Upper lobe of left lung (tissue), 4 donors: ENCODE measurements at regions not wholly inside any gene's neighbourhood (a gene's known extent, or its start where the extent isn't known, plus 50 kb on each side); places are given as distances from the start of the nearest gene placed in this dataset.

Experiments used
- EP300 ChIP-seq, 4 donors: sonication (generic); formaldehyde crosslinking; IDR thresholded peaks; one replicate each; pipeline ENCODE4 v1.5.1; 2017; ENCODE audit warnings: antibody characterized with exemption in 4 of 4, control low read depth in 2 of 4
- POLR2A ChIP-seq, 4 donors: fragments of 450-650 bp; IDR thresholded peaks; one replicate each; pipeline ENCODE4 v1.5.1; 2016 to 2017; ENCODE audit warnings: antibody characterized with exemption in 4 of 4, mild to moderate bottlenecking in 2 of 4
- POLR2AphosphoS5 ChIP-seq, 2 donors: sonication (generic); formaldehyde crosslinking; IDR thresholded peaks; one replicate each; pipeline ENCODE4 v1.5.1; 2017; ENCODE audit warnings: antibody characterized with exemption in 2 of 2
- TF ChIP-seq, protein P1 (sequence below), 6 experiments: fragments of 450-650 bp in 4 of 6; fragments of 200-600 bp in 2 of 6; sonication (generic) in 2 of 6; IDR thresholded peaks; one replicate each; pipeline ENCODE4 v1.5.1; 2016 to 2019; ENCODE audit warnings: antibody characterized with exemption in 6 of 6

DNA sequence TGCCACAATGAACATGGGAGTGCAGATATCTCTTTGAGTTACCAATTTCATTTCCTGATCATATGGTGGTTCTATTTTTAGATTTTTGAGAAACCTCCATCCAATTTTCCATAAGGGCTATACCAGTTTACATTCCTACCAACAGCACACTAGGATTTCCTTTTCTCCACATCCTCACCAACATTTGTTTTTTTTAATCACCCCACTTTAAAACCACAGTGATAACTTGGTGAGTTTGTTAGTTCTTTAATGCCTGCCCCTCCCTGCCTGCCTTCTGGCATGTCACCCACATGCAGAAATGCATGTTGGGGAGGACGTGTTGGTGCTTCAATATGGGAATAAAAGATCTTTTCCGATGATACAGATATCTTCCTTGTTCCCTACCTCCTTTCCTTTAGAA is 167.9 kb downstream of the CAND1 start:
- TF ChIP-seq, protein P1, sequence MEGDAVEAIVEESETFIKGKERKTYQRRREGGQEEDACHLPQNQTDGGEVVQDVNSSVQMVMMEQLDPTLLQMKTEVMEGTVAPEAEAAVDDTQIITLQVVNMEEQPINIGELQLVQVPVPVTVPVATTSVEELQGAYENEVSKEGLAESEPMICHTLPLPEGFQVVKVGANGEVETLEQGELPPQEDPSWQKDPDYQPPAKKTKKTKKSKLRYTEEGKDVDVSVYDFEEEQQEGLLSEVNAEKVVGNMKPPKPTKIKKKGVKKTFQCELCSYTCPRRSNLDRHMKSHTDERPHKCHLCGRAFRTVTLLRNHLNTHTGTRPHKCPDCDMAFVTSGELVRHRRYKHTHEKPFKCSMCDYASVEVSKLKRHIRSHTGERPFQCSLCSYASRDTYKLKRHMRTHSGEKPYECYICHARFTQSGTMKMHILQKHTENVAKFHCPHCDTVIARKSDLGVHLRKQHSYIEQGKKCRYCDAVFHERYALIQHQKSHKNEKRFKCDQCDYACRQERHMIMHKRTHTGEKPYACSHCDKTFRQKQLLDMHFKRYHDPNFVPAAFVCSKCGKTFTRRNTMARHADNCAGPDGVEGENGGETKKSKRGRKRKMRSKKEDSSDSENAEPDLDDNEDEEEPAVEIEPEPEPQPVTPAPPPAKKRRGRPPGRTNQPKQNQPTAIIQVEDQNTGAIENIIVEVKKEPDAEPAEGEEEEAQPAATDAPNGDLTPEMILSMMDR (IDR thresholded peaks at IDR 0.05) = no peak
- TF ChIP-seq EP300 (IDR thresholded peaks at IDR 0.05) = no peak
- TF ChIP-seq POLR2A (IDR thresholded peaks at IDR 0.05) = no peak
- TF ChIP-seq POLR2AphosphoS5 (IDR thresholded peaks at IDR 0.05) = no peak
